Posterior cingulate gyrus (tissue), 11 donors: ENCODE measurements at regions not wholly inside any gene's neighbourhood (a gene's known extent, or its start where the extent isn't known, plus 50 kb on each side); places are given as distances from the start of the nearest gene placed in this dataset.

Experiments
- DNase-seq, 10 donors: peaks; one replicate each; pipeline versions ENCODE4 v3.0.0 to v3.0.0-alpha.2; 2020 to 2021; ENCODE audit warnings: mixed read lengths in 3 of 10
- intact Hi-C: fragments of 100-400 bp; cut with DNase I; formaldehyde crosslinking; loops from one replicate; pipeline ENCODE4 v1.15.1; 2023

- DNase-seq = peak in 2 of 10 donors; percentile 35 to 63
- intact Hi-C loops = no loop called here
Observed at GRCh38 chr2:239689985-239690384, 289.2 kb upstream of the HDAC4 start.

- peak in 1 of 10 donors; percentile 32 for DNase-seq
- intact Hi-C loops = no loop called here
Observed at GRCh38 chr2:239689410-239689809, 288.6 kb upstream of the HDAC4 start.

GRCh38 chr2:239688840-239689239 is 288.0 kb upstream of the HDAC4 start:
- intact Hi-C loops = no loop called here
- peak in 3 of 10 donors; percentile 26 to 59 (median 53) for DNase-seq

GRCh38 chr2:239688122-239688681 is 287.4 kb upstream of the HDAC4 start:
- intact Hi-C loops = no loop called here
- peak in 2 of 10 donors; percentile 53 to 61 for DNase-seq

DNA sequence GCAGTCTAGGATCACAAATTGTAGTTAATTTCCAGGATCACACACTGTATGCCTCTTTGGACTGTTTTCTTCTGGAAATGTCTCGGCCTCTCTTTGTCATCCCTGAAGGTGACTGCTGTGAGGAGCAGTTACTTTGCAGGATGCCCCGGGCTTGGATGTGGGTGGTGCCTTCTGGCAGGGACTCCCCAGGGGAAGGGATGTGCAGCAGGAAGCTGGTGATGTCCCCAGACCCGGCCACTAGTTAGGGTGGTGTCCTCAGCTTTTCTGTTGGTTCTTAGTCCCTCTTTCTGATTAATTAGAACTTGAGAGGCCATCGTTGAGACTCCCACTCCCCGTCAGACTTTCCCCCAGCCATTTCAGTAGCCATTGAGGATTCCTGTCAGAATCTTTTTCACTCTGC is 286.6 kb upstream of the HDAC4 start:
- intact Hi-C loops = no loop called here
- peak in 2 of 10 donors; percentile 46 to 65 for DNase-seq

- intact Hi-C loops = no loop called here
- DNase-seq = no peak
Observed at GRCh38 chr2:239685965-239686364, 285.1 kb upstream of the HDAC4 start.

- peak in 2 of 10 donors; percentile 28 to 46 for DNase-seq
Observed at GRCh38 chr2:239685556-239685955, 284.7 kb upstream of the HDAC4 start.

GRCh38 chr2:239684996-239685395 is 284.2 kb upstream of the HDAC4 start:
- intact Hi-C loops = no loop called here
- DNase-seq = peak in 2 of 10 donors; percentile 22 to 27

More at GRCh38 chr2:239685556-239685955, 284.7 kb upstream of the HDAC4 start:
- intact Hi-C loops = no loop called here

GRCh38 chr2:239684271-239684810 is 283.5 kb upstream of the HDAC4 start:
- intact Hi-C loops = no loop called here
- peak in 1 of 10 donors; percentile 29 for DNase-seq

- intact Hi-C loops = no loop called here
- DNase-seq = no peak
Observed at GRCh38 chr2:239682518-239682917, 281.7 kb upstream of the HDAC4 start.

- intact Hi-C loops = no loop called here
- peak in 2 of 10 donors; percentile 7 to 18 for DNase-seq
Observed at GRCh38 chr2:239679755-239680154, 278.9 kb upstream of the HDAC4 start.

DNA sequence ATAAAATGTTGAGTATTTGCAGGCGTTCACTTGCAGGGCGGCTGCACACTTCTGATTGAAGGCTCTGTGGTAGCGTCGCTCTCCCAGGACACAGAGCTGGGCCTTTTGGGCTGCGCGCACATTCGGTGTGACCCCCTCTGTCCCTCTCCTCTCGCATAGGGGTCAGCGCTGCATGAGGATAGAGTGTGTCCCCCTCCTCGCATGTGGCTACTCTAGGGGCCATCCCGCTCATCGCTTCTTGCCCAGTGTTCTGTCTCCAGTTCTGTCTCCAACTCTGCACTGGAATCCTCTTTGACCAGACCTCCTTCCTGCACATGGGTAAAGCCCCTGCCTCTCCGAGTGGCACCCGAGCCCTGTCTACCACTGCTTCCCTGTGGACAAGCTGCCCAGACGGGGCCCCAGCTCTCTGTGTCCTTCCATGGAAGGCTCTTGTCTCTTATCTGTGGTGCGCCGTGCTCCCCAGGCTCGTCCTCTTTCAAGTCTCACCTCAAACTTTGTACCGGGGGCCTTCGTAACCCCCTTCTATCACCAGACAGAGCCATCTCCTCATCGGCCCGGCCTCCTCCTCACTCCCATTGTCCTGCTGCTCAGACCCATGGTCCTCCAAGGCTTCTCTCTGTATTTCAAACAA is 278.0 kb upstream of the HDAC4 start:
- DNase-seq = peak in 3 of 10 donors; percentile 50 to 74 (median 55)
- intact Hi-C loops = no loop called here

GRCh38 chr2:239678186-239678490 is 277.3 kb upstream of the HDAC4 start:
- DNase-seq = peak in 2 of 10 donors; percentile 15 to 55

DNA sequence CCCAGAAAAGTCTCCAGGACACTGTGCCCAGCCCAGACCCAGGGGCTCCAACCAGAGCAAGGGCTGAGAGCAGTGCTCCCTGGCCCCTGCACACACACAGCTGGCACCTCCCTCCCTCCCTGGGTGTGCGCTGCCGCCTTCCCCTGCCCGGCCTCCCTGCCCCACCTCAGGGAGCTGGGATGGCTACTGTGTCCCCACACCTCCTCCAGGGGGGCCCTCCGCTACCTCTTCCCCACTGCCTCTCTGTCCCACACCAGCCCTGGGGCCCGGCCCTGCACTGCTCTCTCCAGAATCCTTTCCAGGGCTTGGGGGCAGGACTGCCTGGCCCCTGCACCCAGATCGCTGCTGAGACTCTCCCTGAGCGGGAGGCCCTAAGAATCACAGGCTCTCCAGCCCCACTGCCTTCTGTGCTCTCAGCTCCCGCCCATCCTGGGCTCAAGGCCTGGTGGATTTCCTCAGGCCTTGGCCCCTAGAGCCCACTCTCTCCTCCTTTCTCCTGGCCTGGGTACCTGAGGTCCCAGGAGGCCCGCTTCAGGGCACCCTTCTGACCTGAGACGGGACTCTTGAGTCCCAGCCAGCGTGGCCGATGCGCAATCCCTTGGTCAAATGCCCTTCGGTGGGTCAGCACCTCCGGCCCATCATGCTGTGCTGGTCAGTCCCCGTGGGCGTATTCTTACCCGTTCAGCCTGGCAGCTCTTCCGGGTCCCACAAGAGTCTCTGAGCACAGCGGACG is 276.8 kb upstream of the HDAC4 start:
- DNase-seq = peak in 3 of 10 donors; percentile 65 to 81 (median 66)
- intact Hi-C loops = no loop called here

More at GRCh38 chr2:239678186-239678490, 277.3 kb upstream of the HDAC4 start:
- intact Hi-C loops = no loop called here

DNA sequence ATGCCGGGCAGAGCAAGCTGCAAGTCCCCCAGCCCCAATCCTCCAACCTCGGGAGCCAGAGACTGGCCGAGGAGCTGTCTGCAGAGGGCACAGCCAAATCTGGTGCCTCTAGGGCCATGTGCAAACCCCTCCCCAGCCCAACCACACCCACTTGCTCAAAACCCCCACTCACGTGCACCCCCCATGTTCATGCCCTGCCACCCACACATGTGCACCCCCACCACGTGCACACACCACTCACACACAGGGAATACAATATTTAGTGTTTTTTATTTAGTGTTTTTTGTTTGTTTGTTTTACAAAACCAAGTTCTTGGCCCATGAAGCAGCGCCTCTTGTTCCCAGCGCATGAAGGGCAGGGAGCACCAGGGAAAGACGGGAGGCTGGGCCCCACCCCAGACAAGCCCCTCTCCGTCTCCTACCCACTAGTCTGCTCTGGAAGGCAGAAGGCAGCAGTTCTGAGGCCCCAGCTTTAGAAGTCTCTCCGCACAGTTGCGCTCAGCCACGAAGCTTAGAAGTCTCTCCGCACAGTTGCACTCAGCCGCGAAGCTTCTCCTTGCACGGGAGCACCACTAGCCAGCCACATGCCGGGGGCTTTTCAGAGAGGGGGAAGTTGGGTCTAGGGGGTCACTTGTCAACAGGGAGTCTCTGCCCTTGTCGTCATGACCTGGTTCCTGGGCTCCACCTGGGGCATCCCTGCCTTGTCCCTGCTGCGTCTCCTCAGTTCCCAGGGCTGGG is 276.1 kb upstream of the HDAC4 start:
- DNase-seq = peak in 3 of 10 donors; percentile 39 to 52 (median 43)
- intact Hi-C loops = no loop called here

DNA sequence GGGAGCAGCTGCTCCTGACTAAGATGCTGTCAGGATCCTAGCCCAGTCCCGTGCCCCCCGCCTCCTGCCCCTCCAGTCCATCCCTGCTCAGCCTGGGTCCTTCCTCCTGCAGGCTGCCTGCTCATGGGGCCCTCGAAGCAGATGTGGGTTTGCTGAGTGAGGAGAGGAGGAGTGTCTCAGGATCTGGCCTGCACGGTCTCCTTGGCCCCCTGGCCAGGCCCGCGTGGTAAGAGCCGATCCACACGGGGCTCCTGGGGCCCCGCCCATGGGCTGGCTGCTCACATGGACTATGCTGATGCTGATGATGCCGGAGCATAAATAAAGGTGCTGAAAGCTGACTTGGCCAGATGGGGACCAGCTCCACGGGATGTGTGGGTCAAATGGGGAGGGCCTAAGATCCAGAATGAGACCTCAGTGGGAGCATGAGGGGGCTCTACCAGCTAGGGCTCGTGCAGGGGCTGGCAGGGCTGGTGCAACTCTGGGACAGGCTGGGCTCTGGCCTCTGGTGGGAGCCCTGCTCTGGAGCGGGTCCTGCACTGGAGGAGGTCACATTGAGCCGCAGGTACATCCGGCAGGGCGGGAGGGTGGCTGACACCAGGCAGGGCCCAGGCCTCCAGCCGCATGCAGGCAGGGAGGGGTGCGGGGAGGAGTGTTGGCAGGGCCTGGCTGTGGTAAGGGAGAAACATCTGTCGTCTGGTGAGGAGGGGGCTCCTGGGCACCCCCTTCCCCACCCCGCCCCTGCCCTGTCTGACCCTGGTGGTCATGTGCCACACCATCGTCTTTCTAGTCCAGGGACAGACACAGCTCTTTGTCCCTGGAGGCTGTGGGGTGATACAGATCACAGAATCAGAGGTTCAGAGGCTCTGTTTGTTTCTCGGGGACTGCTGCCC is 275.3 kb upstream of the HDAC4 start:
- intact Hi-C loops = no loop called here
- DNase-seq = peak in 3 of 10 donors; percentile 32 to 77 (median 51)

DNA sequence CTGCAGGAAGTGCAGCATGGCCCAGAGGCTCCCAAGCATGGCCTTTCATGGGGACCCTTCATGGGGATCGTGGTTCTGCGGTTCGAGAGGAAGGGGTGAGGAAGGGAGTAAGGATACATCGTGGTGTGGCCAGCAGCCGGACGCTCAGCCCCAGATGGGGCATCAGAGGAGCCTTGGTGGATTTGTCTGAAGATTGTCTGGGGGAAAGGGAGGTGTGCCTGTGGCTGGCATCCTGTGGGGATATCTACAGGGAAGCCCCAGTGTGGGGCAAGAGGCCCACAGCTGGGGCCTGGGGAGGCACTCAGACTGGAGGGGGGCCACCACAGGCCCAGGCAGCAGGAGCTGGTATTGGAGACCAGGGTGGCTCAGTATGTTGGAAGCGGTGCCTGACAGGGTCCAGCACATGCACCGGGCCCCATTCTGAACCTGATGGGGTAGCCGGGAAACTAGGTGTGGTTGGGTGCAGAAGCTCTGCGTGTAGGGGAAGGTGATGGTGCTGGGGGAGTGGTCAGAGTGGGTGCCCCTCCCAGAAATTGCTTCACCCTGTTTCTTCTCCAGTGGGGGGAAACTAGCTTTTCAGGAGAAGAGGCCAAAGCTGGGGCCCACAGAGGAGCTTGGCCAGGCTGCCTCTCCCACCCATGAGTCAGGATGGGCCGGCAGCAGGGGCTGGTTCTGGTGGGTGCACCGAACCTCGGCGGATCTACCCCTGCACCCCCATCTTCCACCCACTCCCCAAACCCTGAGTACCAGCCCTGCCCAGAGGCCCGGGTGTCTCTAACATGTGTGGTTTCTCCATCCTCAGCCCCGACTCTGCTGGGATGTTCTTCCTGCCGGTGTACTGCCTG is 274.4 kb upstream of the HDAC4 start:
- intact Hi-C loops = no loop called here
- DNase-seq = peak in 3 of 10 donors; percentile 31 to 66 (median 43)

DNA sequence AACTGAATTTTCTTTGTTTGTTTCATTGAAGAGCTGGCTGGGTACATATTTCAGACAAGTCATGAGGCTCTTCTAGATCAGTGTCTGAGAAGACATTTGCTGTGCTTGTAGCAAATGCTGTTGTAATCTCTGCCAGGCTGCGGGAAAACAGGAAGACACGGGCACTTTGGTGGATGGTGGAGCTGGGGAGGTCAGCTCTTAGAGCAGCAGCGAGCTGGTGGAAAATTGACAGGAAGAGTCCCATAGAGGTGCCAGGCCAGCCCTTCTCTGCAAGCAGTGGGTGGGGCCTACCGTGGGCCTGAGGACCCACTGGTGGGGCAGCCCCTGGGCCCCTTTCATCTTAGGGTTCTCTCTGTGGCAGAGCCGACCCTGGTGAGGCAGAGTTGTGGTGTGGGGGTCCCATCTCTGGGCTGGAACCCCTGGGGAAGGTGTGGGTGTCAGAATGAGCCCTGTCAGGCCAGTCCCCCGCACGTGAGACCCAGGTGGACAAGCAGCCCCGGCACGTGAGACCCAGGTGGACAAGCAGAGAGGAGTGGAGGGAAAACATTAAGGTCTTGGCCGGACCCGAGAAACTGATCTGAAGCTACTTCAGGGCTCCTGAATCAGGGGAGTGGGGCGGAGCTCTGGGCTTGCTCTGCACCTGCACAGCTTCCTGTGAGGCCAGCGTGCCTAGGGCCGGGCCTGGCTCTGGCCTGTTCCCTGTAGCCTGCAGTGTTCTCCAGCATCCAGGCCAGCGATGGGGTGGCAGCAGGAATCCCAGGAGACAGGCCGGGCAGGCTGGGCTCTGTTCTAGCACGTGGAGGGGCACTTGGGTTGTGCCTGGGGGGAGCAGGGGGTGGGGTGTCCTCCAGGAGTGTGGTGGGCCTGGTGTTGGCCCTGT is 273.5 kb upstream of the HDAC4 start:
- peak in 3 of 10 donors; percentile 52 to 84 (median 70) for DNase-seq
- intact Hi-C loops = no loop called here
